HG03139 (cell line): ENCODE measurements at regions not wholly inside any gene's neighbourhood (a gene's known extent, or its start where the extent isn't known, plus 50 kb on each side); places are given as distances from the start of the nearest gene placed in this dataset.

ENCODE experiments used
- ATAC-seq: cut with Tn5 transposase; IDR thresholded peaks from one replicate; pipeline ENCODE4 v1.9.1; 2021; ENCODE audit not compliant: unreplicated experiment

DNA sequence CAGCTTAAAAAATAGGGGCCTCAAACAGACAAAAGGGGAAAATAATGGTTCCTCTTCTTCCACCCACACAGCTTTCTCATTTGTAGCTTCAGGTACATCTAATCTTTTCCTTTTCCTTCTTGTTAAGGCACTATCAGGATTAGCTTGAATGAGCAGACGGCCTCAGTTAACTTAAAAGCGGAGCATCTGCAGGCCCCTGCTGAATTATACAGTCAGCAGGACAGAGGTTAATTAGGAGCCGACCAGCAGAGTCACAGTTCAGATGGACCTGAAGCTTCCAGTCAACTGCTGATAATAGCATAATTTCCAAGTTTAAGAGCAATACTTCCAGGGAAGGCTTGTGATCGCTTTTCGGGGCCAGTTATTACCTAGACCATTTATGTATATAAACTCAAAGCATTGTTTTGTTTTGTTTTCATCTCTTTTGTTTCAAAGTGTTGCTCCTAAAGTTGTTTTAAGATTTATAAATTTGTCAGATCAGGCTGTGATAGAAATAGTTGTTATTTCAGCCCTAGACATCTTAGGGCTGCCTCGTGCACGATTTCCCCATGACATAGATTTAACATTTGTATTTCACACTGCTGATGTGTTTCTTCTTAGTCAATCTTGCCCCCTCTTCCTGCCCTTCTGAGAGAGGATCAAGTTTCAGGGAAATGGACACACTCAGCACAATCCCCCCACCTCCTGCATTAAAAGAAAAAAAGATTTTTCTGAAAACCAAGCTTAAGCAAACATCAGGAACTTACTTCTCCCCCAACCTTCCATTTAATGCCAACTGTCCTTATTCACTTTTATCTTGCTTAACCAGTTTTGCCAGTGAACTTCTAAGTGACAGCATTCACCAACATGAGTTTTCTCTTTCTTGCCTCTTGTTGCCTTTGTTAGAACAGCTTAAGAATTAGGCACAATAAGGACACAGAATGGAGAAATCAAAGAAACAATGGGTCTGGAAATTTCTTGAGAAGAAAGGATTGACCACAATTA is 449.8 kb downstream of the ARHGEF28 start:
- no peak for ATAC-seq

DNA sequence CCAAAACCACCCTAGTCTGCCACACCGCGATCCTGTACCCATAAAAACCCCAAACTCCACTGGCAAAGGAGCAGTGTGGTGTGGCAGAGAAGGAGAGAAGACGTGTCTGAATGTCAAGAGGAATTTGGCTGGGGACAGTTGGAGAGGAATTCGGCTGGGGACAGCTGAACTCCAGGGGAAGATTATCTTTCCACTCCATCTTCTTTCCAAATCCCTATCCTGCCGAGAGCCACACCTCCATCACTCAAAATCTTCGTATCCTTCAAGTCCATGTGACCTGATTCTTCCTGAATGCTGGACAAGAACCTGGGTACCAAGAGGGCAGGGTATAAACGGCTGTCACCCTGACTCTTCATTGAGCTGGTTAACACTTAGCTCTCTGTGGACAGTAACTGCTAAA is 448.1 kb downstream of the ARHGEF28 start:
- ATAC-seq, result no peak

DNA sequence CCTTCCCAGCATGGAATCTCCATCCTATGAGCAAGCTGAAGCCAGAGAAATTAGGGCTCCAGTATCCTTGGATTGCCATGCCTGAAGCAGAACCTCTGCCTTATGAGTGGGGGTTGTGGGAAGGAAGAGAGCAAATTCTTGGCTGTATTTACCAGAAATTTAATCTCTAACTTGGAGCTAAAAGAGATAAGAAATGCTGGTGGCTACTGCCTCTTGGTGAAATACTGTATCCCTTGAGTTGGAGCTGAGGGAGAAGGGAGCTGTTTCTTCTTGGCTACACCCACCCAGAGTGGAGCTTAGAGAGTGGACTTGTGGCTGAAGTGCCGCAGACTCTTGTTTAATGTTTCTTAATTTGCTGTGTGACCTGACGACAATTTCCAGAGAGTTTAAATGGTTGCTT is 447.3 kb downstream of the ARHGEF28 start:
- no peak for ATAC-seq

DNA sequence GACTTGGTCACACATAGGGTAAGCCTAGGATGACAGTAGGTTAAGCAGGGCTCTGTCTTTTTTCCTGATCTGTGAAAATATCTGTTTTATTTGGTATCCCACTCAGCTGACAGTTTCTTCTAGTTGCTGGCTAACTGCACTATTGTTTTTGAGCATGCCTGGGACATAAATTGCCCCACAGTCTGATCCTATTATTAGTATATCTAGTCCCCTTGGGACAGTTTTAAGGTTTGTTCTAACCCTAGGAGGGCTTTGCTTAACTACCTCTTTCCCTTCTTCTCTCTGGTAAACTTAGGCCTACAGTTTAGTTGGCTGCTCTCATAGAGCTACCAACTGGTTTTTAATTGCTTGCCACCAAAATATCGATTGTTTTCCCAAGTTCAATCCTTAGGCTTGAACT is 446.6 kb downstream of the ARHGEF28 start:
- no peak for ATAC-seq

DNA sequence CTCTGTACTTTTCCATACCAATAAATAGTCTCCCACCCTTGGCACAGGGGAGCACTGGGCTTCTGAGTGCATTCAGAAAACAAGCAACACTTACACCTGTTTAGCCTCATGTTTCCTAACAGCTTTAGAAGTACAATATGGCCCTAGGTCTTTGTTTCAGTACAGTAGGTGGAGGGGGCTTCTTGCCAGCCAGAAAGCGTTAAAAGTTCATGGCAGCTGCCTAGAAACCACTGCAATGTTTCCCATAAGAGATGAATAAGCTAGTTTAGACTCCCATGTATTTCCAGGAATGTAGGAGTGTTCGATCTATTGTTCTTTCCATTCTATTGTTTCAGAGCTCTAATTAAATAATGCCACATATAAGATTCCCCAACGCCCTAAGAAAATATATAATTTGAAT is 444.8 kb downstream of the ARHGEF28 start:
- no peak for ATAC-seq

DNA sequence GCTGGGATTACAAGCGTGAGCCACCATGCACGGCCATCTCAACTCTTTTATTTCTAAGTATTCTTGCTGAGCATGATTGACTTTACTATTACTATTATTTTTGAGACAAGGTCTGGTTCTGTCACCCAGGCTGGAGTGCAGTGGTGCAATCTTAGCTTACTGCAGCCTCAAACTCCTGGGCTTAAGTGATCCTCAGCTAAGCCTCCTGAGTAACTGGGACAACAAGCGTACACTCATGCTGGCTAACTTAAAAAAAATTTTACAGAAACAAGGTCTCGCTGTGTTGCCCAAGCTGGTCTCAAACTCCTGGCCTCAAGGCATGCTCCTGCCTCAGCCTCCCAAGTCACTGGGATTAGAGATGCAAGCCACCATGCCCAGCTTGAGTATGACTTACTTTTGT is 443.7 kb downstream of the ARHGEF28 start:
- ATAC-seq, result no peak

DNA sequence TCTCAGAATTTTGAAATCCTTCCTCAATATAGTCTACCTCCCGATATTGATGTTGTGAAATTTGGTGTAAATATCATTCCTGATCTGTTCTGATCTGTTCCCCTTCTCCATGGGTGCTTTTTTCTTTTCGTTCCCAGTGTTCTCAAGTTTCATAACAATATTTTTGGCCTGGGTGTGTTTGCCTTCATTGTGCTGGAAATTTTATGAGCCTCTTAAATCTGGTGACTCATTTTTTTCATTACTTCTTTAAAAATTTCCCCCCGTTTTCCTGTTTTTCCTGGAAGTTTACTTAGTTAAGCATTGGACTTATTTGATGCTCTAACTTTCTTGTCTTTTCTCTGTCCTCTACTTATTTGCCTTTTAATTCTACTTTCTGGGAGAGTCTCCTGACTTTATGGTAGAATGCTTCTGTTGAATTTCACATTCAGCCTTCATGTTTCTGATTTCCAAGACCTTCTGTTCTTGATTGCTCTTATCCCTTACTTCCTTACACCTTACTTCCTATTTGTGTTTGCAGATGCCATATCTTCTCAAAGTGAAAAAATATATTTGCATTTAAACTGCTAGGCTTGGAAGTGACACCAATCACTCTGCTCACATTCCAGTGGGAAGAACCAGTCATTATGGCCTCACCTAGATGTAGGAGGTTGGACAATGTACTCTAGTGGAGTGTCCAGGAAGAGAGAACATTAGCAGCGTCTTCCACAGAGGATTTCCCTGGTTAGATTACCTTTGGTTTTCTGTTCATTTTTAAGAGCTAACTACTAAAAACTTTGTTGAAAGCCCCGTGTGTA is 441.9 kb downstream of the ARHGEF28 start:
- ATAC-seq, result no peak

DNA sequence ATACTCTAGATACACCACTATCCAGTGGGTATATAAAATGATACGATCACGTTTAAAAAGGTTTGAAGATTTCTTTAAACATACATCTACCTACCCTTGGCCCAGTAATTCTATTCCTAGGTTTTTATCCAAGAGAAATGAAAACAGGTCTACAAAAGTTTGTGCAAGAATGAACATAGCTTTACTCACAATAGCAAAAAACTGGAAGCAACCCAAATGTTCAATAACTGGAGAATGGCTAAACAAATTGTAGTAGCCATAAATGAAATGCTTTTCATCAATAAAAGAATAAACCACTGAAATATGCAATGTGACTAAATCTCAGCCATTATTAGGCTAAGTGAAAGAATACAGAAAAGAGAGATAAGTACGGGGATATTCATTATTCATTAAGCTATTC is 438.9 kb downstream of the ARHGEF28 start:
- ATAC-seq, result no peak

DNA sequence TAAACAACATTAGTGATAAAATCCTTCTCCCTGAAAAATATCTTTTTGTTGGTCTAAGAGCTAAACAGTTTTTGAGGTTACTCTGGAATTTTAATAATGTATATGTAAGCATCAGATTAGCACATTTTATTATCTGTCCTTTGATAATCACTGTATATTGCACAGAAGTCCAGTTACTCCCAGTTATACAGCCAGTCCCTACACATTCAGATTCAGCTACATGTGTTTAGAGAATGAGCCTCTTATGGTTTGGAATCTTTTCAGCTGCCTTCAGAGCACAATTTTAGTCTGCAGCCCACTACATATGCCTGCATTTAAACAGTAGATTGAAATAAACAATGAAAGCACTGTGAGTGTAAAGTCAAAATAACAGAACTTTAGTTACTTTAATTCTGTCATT is 438.2 kb downstream of the ARHGEF28 start:
- no peak for ATAC-seq

DNA sequence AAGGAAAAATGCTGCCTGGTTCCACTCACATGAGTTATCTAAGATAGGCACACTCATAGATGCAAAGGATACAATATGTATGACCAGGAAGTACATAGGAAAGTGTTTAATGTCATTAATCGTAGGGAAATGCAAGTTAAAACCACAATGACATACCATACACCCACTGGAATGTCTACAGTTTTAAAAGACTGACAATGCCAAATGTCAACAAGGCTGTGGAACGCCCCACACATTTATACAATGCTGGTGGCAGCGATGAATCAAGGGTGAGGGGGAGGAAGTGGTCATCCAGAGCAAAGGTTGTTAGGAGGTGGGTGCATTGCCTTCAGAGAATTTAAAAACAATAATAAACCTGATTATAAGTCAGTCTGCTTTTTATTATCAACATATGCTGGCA is 437.8 kb downstream of the ARHGEF28 start:
- ATAC-seq, result no peak

DNA sequence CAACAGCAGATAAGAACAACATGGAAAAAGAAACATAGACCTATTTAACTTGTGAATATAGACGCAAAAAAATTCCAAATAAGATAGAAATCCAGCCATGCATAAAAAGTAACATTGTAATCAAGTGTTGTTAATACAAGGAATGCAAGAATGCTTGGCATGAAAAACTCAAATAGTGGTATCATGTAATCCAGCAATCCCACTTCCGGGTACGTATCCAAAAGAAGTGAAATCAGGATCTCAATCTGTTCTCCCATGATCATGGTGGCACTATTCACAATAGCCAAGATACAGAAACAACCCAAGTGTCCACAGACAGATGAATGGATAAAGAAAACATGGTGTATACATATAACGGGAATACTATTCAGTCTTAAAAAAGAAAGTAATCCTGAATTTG is 437.4 kb downstream of the ARHGEF28 start:
- no peak for ATAC-seq

DNA sequence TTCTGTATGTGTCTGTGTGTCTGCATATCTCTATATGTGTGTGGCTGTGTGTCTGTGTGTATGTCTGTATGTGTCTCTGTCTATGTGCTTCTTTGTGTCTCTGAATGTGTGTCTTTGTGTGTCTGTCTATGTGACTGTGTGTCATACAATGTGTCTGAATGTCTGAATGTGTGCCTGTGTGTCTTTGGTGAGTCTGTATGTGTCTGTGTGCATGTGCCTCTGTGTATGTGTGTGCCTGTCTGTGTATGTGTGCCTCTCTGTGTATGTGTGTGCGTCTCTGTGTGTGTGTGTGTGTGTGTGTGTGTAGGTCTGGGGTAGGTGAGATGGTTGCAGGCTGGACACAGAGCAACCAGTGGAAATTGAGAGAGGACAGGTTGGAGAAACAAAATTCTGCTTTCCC is 435.3 kb downstream of the ARHGEF28 start:
- no peak for ATAC-seq

DNA sequence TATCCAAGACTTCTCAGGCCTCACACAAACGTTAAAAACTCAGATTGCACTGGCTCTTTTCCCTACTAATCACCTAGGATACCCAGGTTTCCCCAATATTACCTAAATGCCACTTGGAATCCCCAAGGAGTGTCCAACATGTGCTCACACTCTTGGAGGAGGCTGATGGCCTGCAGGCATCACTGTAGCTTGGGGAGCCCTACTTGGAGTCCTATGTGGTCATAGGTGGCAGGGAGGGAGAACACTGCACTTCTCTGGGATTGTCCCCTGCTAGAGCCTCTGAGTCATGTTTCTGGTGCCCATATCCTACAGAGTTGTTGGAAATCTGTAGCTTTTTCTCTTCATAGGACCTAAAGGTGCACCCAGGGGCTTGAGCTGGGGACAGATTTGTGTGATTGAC is 433.7 kb downstream of the ARHGEF28 start:
- no peak for ATAC-seq

DNA sequence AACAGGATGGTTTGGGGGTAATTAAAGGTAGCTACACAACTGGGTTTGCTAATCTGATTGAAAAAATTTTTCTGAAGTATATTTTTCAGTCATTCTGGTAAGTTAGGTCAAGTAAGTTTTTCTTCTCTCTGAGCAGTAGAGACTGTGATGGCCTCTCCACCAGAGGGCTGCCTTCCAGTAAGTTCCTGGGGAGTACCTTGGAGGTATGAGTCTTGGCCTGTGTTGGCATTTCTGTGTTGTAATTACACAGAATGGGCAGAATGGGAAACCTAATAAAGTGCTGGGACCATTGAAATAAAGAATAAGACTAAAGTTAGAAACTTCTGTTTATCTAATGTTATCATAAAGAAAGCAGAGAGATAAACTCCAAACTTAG is 430.8 kb downstream of the ARHGEF28 start:
- no peak for ATAC-seq

DNA sequence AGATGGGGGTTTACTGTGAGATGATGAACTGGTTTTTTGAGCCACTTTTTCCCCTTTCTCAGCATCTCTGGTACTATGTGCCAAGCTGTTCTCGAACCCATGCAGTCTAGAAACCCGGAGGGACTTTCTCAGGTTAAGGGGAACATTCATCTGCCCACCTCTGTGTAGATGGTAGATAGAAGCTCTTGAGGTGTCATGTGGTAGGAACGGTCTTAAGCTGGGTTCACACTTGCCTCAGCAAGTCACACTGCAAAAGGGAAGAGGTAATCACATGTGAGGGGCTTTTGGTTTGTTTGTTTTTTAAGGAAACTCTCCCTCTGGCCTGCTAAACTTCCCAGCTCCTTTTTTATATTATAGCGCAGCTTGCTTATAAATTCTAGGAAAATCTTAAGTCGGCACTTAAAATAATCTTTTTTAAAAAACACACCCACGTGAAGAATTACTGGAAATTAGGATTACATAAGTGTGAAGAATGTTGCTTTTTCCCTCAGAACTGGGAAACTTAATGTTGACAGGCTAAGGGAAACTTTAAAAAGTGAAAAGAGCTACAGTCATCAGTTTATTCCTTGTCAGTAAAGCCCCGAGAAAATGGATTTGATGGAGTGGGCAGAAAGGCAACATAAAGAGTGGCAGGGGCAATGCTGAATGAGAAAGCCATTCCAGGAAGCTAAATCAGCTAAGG is 430.3 kb downstream of the ARHGEF28 start:
- no peak for ATAC-seq

DNA sequence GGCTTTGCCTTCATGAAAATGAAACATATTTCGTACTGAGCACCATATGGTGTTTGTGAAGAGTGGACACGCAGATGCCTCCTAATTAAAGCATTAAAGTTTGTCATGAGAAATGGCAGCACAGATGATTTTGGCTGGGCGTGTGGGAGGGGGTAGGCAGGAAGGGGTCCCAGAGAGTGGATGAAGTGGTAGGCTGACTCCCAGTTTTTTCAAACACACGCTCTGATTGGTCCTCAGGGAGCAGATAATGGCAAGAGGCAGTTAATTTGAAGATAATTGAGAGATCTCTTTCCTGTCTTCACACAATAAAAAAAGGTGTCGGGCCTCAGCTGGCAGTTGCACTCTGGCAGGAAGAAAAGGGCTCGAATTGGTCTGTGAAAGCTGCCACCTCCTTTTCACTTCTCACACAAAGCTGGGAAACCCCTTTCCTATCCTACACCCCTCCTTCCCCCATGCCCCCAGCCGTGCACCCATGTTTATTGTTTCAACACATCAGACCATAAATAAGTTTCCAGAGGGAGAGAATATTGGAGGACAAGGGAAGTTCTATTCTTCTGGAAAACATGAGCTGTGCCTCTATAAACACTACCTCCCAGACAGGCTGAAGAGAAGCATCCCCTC is 429.6 kb downstream of the ARHGEF28 start:
- no peak for ATAC-seq

DNA sequence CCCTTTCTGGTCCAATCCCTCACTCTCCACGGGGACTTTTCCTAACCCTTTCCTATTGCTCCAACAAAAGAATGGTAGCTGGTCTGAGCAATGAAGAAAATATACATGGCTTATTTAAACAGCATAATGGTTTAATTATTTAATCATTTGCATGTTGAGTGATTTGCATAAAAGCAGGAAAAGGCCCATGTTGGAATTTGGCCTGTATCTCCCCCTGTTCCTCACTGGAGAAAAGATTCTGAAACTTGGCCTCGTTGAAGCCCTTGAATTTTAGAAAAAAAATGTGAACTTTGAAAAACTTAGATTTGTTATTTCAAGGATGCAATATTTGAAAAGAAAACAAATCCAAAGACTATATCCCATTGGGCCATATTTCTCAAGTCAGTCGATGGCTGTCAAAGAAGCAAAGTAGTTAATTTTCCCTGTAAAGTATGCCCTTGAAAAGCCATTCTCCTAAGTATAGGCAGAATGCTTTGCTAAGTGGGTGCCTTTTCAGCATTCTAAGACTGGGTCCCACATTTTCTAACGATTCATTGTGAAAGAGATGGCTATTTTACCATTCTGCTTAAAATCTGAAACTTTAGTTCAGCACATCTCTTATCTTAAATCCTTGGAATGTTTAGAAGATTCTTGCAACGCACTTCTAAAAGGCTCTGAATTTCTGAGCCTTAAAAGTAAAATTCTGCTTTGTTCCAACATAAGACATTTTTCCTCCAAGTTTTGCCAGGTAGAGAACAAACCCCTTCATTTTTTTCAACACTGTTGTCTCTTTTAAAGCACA is 428.8 kb downstream of the ARHGEF28 start:
- no peak for ATAC-seq

DNA sequence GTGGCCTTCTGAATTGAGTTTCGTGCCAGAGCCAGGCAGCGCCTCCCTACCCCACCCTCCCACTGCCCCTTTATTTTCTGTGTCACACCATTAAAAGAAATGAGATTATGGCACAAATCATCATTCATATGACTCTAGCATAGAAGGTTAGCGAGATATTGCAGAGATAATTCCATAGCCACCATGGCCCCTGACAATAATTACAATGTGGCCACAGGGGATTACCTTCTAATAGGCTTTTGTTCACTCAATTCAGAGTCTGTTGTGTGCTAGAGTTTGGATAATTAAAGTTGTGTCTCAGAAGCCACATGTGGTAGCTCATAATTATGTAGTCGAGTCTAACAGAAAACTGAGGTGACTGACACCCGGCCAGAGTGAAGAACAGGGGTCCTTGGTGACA is 428.1 kb downstream of the ARHGEF28 start:
- no peak for ATAC-seq

DNA sequence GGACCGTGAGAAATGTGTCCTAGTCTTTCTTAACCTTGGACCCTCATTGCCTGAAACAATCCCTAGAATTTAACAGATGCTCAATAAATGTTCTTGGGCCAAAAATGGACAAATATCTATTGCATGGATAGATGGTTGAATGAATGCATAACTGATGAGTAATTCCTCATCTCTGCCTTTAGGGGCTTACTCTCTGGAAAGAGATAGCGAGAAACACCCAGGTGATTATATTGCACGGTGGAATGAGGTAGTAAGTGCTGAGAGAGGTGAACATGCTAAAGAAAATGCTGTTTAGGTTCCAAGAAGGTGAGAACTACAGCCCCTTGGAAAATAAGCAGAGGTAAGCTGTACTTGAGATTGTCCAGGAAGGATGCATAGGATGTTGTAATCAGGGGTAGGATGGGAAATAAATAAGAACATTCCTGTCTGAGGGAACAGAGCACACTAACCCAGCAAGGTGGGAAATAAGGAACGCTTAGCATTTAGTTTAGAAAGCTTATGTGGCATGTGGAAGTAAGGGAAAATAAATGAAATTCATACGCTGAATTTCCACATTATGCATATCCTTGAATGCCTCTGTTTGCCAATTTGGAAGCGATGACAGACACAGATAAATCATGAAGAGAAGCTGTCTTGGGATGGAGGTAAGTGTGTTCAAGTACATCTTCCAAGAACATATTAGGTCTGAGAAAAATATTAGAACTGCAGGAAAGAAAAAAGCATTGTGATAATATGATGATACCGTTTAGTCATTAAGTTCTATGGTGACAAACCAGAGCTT is 426.6 kb downstream of the ARHGEF28 start:
- no peak for ATAC-seq

DNA sequence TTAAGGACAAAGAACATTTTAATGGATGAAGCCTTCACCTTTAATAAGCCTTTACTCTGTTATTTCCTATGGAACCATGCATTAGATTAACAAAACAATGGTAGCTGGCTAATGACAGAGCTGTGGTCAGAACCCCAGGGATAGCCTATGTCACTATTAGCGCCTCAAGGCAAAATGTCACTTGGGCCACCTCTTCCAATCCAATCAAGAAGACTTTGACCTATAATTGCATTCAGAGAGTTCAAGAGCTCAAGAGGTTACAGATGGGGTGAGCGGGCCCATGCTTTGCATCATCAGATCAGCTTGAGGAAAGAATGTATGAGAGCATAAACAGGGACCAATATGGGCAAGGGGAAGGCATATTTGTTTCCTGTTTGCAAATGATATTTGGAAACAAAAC is 425.1 kb downstream of the ARHGEF28 start:
- no peak for ATAC-seq
